ENCODE measurements at regions not wholly inside any gene's neighbourhood (a gene's known extent, or its start where the extent isn't known, plus 50 kb on each side); places are given as distances from the start of the nearest gene placed in this dataset.
"Not testable (repeated sequence)": the region's sequence is repeated elsewhere in the genome, so short reads cannot be mapped to it uniquely, and the experiment has no call there.

GRCh38 chr6:140289186-140289585 lies 914.7 kb upstream of the CITED2 start:
- FAIRE-seq: no peak

DNA sequence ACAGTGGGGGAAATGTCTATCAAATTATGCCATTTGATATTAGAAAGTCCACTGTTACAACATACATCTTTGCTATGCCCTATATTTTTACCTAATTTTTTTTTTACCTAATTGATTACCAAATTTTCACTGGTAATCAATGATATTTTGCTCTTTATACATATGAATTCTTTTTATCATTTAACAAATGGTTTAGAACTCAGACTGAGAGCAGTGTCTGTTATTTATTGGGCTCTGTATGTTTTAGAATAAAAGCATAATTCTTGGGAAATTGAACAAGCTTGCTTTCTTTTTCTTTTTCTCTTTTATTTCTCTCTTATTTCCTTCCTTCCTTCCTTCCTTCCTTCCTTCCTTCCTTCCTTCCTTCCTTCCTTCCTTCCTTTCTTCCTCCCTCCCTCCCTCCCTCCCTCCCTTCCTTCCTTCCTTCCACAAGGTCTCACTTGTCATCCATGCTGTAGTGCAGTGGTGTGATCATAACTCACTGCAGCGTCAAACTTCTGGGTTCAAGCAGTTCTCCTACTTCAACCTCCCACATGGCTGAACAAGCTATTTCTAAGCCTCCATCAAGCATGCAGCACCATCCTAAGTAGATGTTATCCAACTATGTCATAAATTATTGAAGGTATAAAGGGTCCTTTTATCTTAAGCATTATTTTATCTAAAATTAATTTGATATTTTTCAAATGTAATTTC lies 911.7 kb upstream of the CITED2 start:
- no peak for FAIRE-seq

More at GRCh38 chr6:140289186-140289585, 914.7 kb upstream of the CITED2 start:
- no peak for DNase-seq (ENCODE audit: low spot score)

GRCh38 chr6:140285471-140285870 lies 911.0 kb upstream of the CITED2 start:
- DNase-seq (ENCODE audit: low spot score) (no peak), FAIRE-seq (no peak)

More for the DNA sequence above, 911.7 kb upstream of the CITED2 start:
- no peak for DNase-seq (ENCODE audit: low spot score)

DNA sequence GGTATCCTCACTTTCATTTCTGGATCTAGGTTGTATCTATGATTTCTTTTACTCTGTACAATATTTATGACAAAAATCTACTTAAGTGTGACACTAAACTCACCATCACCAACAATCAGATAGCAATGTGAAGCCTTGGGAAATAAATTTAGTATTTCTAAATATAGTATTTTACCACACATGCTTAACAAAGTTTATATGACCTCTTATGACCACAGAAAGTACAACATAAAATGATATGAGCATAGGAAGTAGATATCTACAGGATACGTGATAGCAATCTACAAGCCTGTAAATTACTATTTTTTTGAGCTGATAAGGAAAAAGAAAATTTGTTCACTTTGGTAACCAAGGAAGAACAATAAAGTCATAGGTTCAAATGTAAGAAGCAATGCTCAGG lies 910.4 kb upstream of the CITED2 start:
- DNase-seq (ENCODE audit: low spot score) (no peak), FAIRE-seq (no peak)

GRCh38 chr6:140283197-140283596 lies 908.7 kb upstream of the CITED2 start:
- FAIRE-seq (no peak), DNase-seq (ENCODE audit: low spot score) (no peak)

GRCh38 chr6:140281767-140282166 lies 907.3 kb upstream of the CITED2 start:
- no peak for FAIRE-seq
- DNase-seq (ENCODE audit: low spot score): no peak

- FAIRE-seq: no peak
Measured at GRCh38 chr6:140281236-140281635, 906.8 kb upstream of the CITED2 start.

DNA sequence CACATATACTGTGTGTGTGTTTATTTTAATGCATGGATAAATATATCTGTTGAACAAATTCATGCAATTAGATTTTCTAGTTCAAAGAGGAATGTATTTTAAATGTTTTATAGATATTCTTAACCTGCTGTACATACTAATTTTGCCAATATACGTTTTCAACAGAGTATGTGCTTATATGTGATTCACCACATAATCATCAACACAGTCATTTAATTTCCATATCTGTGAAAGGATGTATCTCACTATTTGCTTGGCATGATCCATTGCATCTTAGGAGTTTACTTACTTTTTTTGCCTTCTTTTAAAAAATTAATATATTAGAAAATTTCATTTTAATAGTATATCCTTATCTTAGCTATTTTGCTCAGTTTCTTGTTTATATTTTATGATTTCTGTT lies 902.3 kb upstream of the CITED2 start:
- no peak for DNase-seq (ENCODE audit: low spot score)
- no peak for FAIRE-seq

More at GRCh38 chr6:140281236-140281635, 906.8 kb upstream of the CITED2 start:
- no peak for DNase-seq (ENCODE audit: low spot score)

DNA sequence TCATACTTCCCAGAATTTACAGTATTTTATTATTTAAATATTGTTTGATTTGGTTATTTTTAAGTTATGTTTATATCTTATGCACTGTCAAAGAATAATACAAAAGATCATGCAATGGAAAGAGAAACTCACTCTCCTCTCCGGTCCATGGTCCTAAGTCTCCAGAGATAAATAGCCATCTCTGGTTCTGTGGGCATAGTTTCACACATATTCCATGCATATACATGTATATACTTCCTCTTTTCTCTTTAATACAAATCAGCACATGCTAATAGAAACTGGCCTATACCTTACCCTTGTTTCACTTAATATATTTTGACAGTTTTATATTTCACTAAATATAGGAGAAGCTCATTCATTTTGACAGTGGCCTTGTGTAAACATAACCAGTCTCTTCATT lies 901.7 kb upstream of the CITED2 start:
- no peak for FAIRE-seq
- no peak for DNase-seq (ENCODE audit: low spot score)

- FAIRE-seq (no peak), DNase-seq (ENCODE audit: low spot score) (no peak)
Measured at GRCh38 chr6:140275725-140276124, 901.3 kb upstream of the CITED2 start.

DNA sequence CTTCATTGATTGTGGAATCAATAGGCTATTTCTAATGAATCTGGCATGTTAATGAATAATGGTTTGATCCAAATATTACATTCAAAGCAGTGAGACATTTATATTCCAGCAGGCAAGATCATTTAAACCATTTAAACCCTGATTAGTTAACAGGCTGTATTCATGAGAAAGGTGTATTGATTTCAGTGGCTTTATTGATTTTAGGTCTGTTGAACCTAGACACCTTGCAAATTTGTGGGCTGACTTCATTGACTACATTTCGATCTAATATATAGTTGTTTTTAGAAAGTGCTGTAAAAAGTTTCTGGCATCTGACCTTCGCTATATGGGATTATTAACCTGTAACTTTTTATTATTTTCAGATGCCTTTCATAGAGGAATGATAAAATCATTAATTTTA lies 900.1 kb upstream of the CITED2 start:
- FAIRE-seq (no peak), DNase-seq (ENCODE audit: low spot score) (no peak)

DNA sequence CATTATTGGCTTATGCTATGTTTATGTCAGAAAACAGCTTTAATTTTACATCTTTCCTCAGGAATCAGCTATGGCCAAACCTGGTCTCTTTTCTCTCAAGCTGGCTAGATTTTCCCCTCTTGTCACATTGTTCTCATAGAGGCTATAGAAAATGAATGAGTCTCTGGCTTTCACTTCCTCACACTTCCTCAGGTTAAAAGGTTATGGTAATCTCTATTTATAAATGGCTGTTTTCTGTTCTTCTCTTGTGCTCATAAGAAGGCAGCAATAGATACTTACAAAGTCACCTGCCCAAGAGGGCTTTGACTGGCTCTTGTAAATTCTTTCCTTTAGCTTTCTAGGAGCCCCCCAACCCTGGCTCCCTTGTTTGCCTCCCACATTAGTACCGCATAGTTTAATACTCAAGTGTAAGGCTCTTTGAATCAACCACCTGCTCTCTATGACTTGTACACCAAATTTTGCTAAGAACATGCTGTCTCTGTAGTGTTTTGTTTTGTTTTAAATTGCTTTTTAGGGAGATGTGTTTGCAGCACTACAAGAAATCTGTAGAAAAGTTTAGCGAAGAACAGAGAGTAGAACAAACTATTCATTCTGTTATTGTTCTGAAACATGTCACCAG lies 897.4 kb upstream of the CITED2 start:
- no peak for DNase-seq (ENCODE audit: low spot score)
- no peak for FAIRE-seq

- DNase-seq (ENCODE audit: low spot score) (no peak), FAIRE-seq (no peak)
Measured at GRCh38 chr6:140269591-140270165, 895.2 kb upstream of the CITED2 start.

GRCh38 chr6:140264431-140264830 lies 890.0 kb upstream of the CITED2 start:
- FAIRE-seq (no peak), DNase-seq (ENCODE audit: low spot score) (no peak)

DNA sequence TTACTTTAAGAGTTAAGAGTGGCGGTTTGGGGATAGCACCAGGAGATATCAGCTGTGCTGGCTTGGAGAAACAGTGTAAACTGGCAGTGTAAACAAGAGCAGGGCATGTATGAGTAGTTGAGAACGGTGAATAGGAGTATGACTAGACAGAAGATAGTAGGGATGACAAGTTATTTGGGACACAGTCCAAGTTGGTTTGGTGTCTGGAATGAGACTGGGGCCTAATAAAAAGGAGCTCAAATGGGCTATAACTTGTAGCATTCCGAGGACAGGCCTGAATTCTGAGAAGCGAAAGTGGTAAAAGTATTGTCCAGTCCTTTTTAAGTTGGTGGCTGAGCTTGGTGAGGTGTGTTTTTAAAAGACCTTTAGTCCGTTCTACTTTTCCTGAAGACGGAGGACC lies 883.9 kb upstream of the CITED2 start:
- FAIRE-seq; DNase-seq (ENCODE audit: low spot score): not testable (repeated sequence)

GRCh38 chr6:140256248-140256647 lies 881.8 kb upstream of the CITED2 start:
- DNase-seq (ENCODE audit: low spot score) (no peak), FAIRE-seq (no peak)

DNA sequence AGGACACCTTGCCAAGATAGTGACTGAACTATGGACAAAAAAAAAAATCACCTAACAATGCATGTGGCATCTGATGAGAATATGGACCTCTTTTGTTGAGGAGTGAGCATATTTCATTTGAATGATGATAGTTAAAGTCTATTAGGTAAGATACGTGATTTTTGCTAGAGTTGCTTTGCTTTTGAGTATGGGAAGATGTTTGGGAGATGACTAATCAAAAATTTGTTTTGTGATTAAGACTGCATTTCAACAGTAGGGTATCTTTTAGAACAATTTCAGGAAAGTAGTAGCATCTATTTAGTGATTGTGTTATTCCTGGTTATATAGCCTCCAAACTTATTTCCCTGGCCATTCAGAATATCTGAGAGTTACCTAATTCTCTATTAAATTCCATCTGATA lies 878.6 kb upstream of the CITED2 start:
- DNase-seq (ENCODE audit: low spot score): no peak
- FAIRE-seq: no peak

DNA sequence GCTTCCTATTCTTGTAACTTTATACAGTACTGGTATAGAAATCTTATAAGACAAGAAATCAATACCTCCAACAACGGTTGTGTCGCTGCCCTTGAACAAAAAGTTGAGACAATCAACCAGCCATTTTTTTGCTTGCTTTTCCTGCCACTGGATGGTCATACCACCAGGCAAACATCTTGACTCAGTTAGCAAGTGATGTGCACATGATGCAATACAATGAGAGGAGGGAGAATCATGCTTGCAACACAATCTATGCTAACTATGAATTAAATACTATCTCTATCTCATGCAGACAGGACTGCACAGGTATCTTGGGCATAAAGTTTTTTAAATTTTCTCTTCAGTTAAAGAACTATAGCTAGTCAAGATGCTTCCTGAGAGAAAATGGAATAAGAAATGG lies 877.7 kb upstream of the CITED2 start:
- no peak for DNase-seq (ENCODE audit: low spot score)
- FAIRE-seq: no peak

DNA sequence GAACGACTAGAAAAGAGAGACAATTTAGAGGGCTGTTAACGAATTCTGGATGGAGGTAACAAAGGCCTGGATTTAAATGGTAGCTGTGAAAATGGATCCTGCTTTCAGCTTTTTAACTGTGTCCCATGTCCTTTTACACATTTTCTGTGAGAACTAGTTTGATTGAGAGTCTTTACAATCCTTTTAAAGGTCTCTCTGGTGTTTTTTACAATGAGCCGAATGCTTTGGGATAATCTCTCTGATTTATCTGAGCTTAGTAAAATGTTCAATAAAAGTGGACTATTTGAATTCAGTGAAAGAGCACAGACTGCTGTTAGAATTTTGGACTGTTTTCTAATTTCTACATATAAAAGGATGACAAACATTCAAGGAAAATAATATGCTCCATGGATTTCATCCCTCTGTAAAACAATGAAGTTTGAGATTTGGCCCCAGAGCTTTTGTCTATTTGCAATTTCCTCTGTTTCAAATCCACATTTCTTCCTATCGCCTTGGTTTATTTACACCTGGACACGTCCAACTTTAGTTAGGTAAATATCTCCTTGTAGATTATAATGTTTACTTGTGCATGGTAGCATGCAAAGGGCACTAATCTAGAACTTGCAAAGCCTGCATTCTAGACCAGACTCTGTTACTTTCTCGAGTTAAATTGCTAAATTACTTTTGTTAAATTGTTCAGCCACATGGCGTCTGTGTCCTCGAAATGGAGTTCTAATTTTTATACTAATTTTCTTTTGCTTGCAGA lies 871.0 kb upstream of the CITED2 start:
- no peak for DNase-seq (ENCODE audit: low spot score)
- FAIRE-seq: no peak

- no peak for DNase-seq (ENCODE audit: low spot score)
Measured at GRCh38 chr6:140237251-140237650, 862.8 kb upstream of the CITED2 start.

GRCh38 chr6:140236732-140237131 lies 862.3 kb upstream of the CITED2 start:
- no peak for FAIRE-seq
- no peak for DNase-seq (ENCODE audit: low spot score)

More at GRCh38 chr6:140237251-140237650, 862.8 kb upstream of the CITED2 start:
- no peak for FAIRE-seq

DNA sequence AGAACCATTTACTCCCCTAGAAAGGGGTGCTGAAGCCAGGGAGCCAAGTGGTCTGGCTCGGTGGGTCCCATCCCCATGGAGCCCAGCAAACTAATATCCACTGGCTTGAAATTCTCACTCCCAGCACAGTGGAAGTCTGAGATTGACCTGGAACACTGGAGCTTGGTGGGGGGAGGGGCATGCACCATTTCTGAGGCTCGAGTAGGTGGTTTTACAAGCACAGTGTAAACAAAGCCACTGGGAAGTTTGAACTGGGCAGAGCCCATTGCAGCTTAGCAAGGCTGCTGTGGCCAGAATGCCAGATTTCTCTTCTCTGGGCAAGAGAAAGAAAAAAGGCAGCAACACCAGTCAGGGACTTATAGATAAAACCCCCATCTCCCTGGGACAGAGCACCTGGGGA lies 855.8 kb upstream of the CITED2 start:
- FAIRE-seq (no peak), DNase-seq (ENCODE audit: low spot score) (no peak)

All from RCC 7860 (cell line).